Activated T-helper 1 cell treated with anti-CD3 and anti-CD28 coated beads, Interleukin-12 subunit alpha, Interleukin-12 subunit beta, Interleukin-2, Interleukin-4 antibody, amounts not matched to agents 30 ng/mL and 10 ng/mL and 1 ng/mL, durations not matched to agents 14 hours and 24 hours and 36 hours (primary cell): ENCODE measurements at regions not wholly inside any gene's neighbourhood (a gene's known extent, or its start where the extent isn't known, plus 50 kb on each side); places are given as distances from the start of the nearest gene placed in this dataset.

Experiments
- DNase-seq: peaks from one replicate; pipeline ENCODE4 v3.0.0; 2021; ENCODE audit warnings: low spot score
- H3K27ac Mint-ChIP-seq: one replicate; pipeline ENCODE4 v1.8.0; 2021; ENCODE audit warnings: mild to moderate bottlenecking, mixed read lengths
- H3K27me3 Mint-ChIP-seq: one replicate; pipeline ENCODE4 v1.8.0; 2022; ENCODE audit warnings: mild to moderate bottlenecking, moderate library complexity, mixed read lengths; ENCODE audit not compliant: insufficient read depth
- H3K36me3 Mint-ChIP-seq: one replicate; pipeline ENCODE4 v1.8.0; 2021; ENCODE audit warnings: low read depth, mixed read lengths
- H3K4me1 Mint-ChIP-seq: one replicate; pipeline ENCODE4 v1.8.0; 2021; ENCODE audit warnings: low read depth, mixed read lengths
- H3K4me3 Mint-ChIP-seq: one replicate; pipeline ENCODE4 v1.8.0; 2021; ENCODE audit warnings: mild to moderate bottlenecking, moderate library complexity, mixed read lengths
- H3K9me3 Mint-ChIP-seq: one replicate; pipeline ENCODE4 v1.8.0; 2021; ENCODE audit warnings: mixed read lengths
- intact Hi-C: fragments of 100-400 bp; cut with micrococcal nuclease; formaldehyde crosslinking; loops from one replicate; pipeline ENCODE4 v1.15.1; 2024

GRCh38 chr14:28130610-28131284 is 635.8 kb upstream of the FOXG1 start:
- no peak for DNase-seq
- Mint-ChIP-seq H3K4me3 (no peak overlapping the region), H3K4me1 (no peaks in the 10 kb centered on the region), H3K27ac (no peak overlapping the region), H3K36me3 (no peaks in the 10 kb centered on the region), H3K9me3 (peaks cover 46% of the 10 kb centered on the region), H3K27me3 (no peaks in the 10 kb centered on the region)
- intact Hi-C loops, result no loop called here

- peaks cover 36% of the 10 kb centered on the region for H3K9me3 Mint-ChIP-seq
- H3K36me3 Mint-ChIP-seq, result no peaks in the 10 kb centered on the region
- no peak overlapping the region for H3K27ac Mint-ChIP-seq
- no peak overlapping the region for H3K4me3 Mint-ChIP-seq
- H3K27me3 Mint-ChIP-seq, result no peaks in the 10 kb centered on the region
- DNase-seq, result no peak
- H3K4me1 Mint-ChIP-seq, result no peaks in the 10 kb centered on the region
- intact Hi-C loops, result no loop called here
These were observed 628.2 kb upstream of the FOXG1 start for GRCh38 chr14:28138341-28138740.

- Mint-ChIP-seq H3K9me3 (peaks cover 30% of the 10 kb centered on the region), H3K27ac (no peak overlapping the region), H3K4me1 (no peaks in the 10 kb centered on the region), H3K4me3 (no peak overlapping the region), H3K27me3 (no peaks in the 10 kb centered on the region), H3K36me3 (no peaks in the 10 kb centered on the region)
- DNase-seq, result no peak
- intact Hi-C loops, result no loop called here
These were observed 624.9 kb upstream of the FOXG1 start for GRCh38 chr14:28141662-28142061.

GRCh38 chr14:28142400-28143015 is 624.1 kb upstream of the FOXG1 start:
- Mint-ChIP-seq H3K9me3 (peaks cover 30% of the 10 kb centered on the region), H3K36me3 (no peaks in the 10 kb centered on the region), H3K4me1 (no peaks in the 10 kb centered on the region), H3K4me3 (no peak overlapping the region), H3K27me3 (no peaks in the 10 kb centered on the region), H3K27ac (no peak overlapping the region)
- intact Hi-C loops, result no loop called here
- DNase-seq, result no peak

GRCh38 chr14:28143316-28143715 is 623.3 kb upstream of the FOXG1 start:
- H3K27me3 Mint-ChIP-seq, result no peaks in the 10 kb centered on the region
- no peaks in the 10 kb centered on the region for H3K36me3 Mint-ChIP-seq
- intact Hi-C loops, result no loop called here
- DNase-seq, result no peak
- peaks cover 26% of the 10 kb centered on the region for H3K9me3 Mint-ChIP-seq
- H3K4me1 Mint-ChIP-seq, result no peaks in the 10 kb centered on the region
- no peak overlapping the region for H3K27ac Mint-ChIP-seq
- H3K4me3 Mint-ChIP-seq, result no peak overlapping the region

GRCh38 chr14:28151926-28152325 is 614.7 kb upstream of the FOXG1 start:
- H3K4me3 Mint-ChIP-seq, result no peak overlapping the region
- no peaks in the 10 kb centered on the region for H3K36me3 Mint-ChIP-seq
- peaks cover 15% of the 10 kb centered on the region for H3K9me3 Mint-ChIP-seq
- no peak overlapping the region for H3K27ac Mint-ChIP-seq
- DNase-seq, result no peak
- no peaks in the 10 kb centered on the region for H3K4me1 Mint-ChIP-seq
- intact Hi-C loops, result no loop called here
- no peaks in the 10 kb centered on the region for H3K27me3 Mint-ChIP-seq

- intact Hi-C loops, result no loop called here
- Mint-ChIP-seq H3K4me1 (no peaks in the 10 kb centered on the region), H3K27me3 (no peaks in the 10 kb centered on the region), H3K9me3 (peaks cover 21% of the 10 kb centered on the region), H3K27ac (no peak overlapping the region), H3K36me3 (no peaks in the 10 kb centered on the region), H3K4me3 (no peak overlapping the region)
- DNase-seq, result no peak
These were observed 614.0 kb upstream of the FOXG1 start for GRCh38 chr14:28152453-28153044.

GRCh38 chr14:28157289-28157869 is 609.2 kb upstream of the FOXG1 start:
- Mint-ChIP-seq H3K4me1 (no peaks in the 10 kb centered on the region), H3K9me3 (peaks cover 32% of the 10 kb centered on the region), H3K36me3 (no peaks in the 10 kb centered on the region), H3K27me3 (no peaks in the 10 kb centered on the region), H3K27ac (no peak overlapping the region), H3K4me3 (no peak overlapping the region)
- no peak for DNase-seq
- intact Hi-C loops, result no loop called here

- DNase-seq, result no peak
- peaks cover 35% of the 10 kb centered on the region for H3K9me3 Mint-ChIP-seq
- H3K36me3 Mint-ChIP-seq, result no peaks in the 10 kb centered on the region
- H3K27me3 Mint-ChIP-seq, result no peaks in the 10 kb centered on the region
- no peak overlapping the region for H3K27ac Mint-ChIP-seq
- intact Hi-C loops, result no loop called here
- H3K4me1 Mint-ChIP-seq, result no peaks in the 10 kb centered on the region
- H3K4me3 Mint-ChIP-seq, result no peak overlapping the region
These were observed 608.4 kb upstream of the FOXG1 start for GRCh38 chr14:28157887-28158791.

GRCh38 chr14:28161040-28161439 is 605.5 kb upstream of the FOXG1 start:
- Mint-ChIP-seq H3K27me3 (no peaks in the 10 kb centered on the region), H3K4me1 (no peaks in the 10 kb centered on the region), H3K4me3 (no peak overlapping the region), H3K9me3 (peaks cover 29% of the 10 kb centered on the region), H3K36me3 (no peaks in the 10 kb centered on the region), H3K27ac (no peak overlapping the region)
- intact Hi-C loops, result no loop called here
- no peak for DNase-seq

- Mint-ChIP-seq H3K27me3 (no peaks in the 10 kb centered on the region), H3K27ac (no peak overlapping the region), H3K4me1 (no peaks in the 10 kb centered on the region), H3K9me3 (peaks cover 27% of the 10 kb centered on the region), H3K36me3 (no peaks in the 10 kb centered on the region), H3K4me3 (no peak overlapping the region)
- intact Hi-C loops, result no loop called here
- DNase-seq, result no peak
These were observed 603.4 kb upstream of the FOXG1 start for GRCh38 chr14:28163233-28163632.

GRCh38 chr14:28163897-28164296 is 602.7 kb upstream of the FOXG1 start:
- Mint-ChIP-seq H3K9me3 (peaks cover 30% of the 10 kb centered on the region), H3K27ac (no peak overlapping the region), H3K4me3 (no peak overlapping the region), H3K36me3 (no peaks in the 10 kb centered on the region), H3K27me3 (no peaks in the 10 kb centered on the region), H3K4me1 (no peaks in the 10 kb centered on the region)
- no peak for DNase-seq
- intact Hi-C loops, result no loop called here
